ENCODE measurements at regions not wholly inside any gene's neighbourhood (a gene's known extent, or its start where the extent isn't known, plus 50 kb on each side); places are given as distances from the start of the nearest gene placed in this dataset.
A peak's percentile ranks its signal among the peaks of the same experiment; 100 is the strongest.

DNA sequence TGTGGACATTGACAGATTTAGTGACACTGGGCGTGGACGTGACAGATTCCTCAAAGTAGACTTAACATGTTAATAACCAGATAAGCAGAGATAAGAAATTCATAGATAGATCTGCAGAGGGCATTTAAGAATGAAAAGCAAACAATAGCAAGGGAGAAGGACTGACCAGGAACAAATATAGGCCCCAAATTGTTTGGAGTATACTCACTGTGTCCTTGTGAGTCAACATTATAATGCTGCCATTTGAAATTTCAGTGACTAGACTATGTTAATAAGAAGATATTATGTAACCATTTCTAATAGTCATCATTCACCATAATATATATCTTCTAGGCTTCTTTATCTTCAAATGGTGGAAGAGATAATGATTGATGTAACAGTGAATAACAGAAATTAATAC, 78.1 kb upstream of the SLC38A11 start:
- TF ChIP-seq, protein P1, sequence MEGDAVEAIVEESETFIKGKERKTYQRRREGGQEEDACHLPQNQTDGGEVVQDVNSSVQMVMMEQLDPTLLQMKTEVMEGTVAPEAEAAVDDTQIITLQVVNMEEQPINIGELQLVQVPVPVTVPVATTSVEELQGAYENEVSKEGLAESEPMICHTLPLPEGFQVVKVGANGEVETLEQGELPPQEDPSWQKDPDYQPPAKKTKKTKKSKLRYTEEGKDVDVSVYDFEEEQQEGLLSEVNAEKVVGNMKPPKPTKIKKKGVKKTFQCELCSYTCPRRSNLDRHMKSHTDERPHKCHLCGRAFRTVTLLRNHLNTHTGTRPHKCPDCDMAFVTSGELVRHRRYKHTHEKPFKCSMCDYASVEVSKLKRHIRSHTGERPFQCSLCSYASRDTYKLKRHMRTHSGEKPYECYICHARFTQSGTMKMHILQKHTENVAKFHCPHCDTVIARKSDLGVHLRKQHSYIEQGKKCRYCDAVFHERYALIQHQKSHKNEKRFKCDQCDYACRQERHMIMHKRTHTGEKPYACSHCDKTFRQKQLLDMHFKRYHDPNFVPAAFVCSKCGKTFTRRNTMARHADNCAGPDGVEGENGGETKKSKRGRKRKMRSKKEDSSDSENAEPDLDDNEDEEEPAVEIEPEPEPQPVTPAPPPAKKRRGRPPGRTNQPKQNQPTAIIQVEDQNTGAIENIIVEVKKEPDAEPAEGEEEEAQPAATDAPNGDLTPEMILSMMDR (IDR thresholded peaks at IDR 0.05; ENCODE audit: borderline replicate concordance, insufficient read depth, low read depth, low read length) = no peak
- no peak overlapping the region for H3K4me3 ChIP-seq (ENCODE audit: low read depth, low read length)

DNA sequence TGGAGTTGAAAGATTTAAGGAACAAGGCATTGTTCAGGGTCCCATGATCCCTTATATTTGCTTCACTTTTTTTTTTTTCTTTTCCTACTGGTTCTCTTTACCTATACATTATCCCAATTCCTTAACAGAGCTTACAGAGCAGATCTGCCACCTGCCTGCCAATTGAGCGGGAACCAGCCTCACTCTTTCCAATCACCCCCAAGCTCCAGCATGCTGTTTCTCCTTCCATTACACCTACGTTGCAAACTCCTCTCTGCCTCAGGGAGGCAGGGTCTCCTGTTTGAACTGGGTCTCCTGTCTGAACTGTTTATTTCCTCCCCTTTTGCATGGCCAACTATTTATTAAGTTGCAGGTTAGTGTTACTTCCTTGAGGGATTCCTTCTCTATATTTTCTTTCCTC, 77.2 kb upstream of the SLC38A11 start:
- TF ChIP-seq, protein P1 (IDR thresholded peaks at IDR 0.05; ENCODE audit: borderline replicate concordance, insufficient read depth, low read depth, low read length) = no peak
- H3K4me3 ChIP-seq (ENCODE audit: low read depth, low read length) = no peak overlapping the region

DNA sequence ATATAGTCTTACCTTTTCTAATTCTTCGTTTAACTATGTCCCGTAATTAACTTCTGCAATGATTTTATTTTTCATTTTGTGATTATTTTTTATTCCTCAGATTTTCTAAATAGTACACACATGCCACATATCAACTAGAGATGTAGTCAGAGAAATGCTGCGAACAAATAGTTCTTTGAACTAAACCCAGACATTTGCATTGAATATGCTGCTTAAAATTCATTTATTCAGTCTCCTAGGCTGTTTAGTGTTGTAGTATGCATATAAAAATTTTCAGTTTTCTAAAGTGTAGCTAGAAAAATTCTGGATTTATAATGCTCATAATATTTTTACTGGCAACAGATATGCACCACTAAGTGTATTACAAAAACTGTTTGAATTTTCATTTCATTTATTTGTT, 68.9 kb upstream of the SLC38A11 start:
- TF ChIP-seq, protein P1 (IDR thresholded peaks at IDR 0.05; ENCODE audit: borderline replicate concordance, insufficient read depth, low read depth, low read length) = no peak
- no peak overlapping the region for H3K4me3 ChIP-seq (ENCODE audit: low read depth, low read length)

DNA sequence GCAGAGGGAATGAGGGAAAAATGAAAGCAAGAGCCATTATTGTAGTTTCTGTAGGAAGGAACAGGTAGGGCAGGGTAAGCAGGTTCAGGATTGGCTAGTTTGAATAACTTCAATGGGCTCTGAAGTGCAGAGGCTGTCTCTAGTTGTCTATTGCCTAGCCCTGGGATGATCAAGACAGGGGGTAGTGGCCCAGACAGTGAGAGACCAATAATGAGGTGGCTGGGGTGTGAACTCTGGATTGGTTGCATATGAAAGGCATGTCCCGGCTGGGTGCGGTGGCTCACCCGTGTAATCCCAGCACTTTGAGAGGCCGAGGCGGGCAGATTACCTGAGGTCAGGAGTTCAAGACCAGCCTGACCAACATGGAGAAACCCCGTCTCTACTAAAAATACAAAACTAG, 67.5 kb upstream of the SLC38A11 start:
- no peak overlapping the region for H3K4me3 ChIP-seq (ENCODE audit: low read depth, low read length)
- TF ChIP-seq, protein P1 (IDR thresholded peaks at IDR 0.05; ENCODE audit: borderline replicate concordance, insufficient read depth, low read depth, low read length) = no peak

DNA sequence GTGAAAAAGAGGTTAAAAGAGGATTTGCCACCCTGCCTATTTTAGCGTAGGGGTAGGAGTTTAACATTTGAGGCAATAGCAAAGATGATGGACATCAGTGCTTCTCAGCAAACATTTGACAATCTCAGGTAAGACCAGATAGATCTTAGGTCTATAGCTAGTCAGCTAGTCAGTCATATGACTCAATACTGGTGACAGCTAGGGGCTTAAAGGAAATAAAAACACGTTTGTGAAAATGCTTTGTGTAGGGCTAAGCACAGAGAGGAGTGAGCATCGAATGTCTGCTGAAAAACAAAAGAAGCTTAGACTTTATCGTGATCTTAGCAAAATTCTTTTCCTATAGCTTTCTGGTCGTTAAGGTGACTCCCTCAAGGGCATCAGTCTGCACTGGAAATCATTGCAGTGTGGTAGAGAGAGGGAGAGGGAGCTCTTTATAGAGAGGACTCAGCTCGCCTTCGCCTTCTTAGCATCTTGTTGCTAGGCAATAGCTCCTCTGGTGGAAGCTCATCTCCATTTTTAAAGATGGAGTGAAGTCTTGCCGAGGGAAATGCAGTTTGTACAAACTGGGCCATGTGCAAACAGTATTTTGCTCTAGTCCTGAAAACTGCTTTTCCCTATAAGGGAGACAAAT, 62.8 kb upstream of the SLC38A11 start:
- no peak overlapping the region for H3K4me3 ChIP-seq (ENCODE audit: low read depth, low read length)
- TF ChIP-seq, protein P1 (IDR thresholded peaks at IDR 0.05; ENCODE audit: borderline replicate concordance, insufficient read depth, low read depth, low read length) = no peak

DNA sequence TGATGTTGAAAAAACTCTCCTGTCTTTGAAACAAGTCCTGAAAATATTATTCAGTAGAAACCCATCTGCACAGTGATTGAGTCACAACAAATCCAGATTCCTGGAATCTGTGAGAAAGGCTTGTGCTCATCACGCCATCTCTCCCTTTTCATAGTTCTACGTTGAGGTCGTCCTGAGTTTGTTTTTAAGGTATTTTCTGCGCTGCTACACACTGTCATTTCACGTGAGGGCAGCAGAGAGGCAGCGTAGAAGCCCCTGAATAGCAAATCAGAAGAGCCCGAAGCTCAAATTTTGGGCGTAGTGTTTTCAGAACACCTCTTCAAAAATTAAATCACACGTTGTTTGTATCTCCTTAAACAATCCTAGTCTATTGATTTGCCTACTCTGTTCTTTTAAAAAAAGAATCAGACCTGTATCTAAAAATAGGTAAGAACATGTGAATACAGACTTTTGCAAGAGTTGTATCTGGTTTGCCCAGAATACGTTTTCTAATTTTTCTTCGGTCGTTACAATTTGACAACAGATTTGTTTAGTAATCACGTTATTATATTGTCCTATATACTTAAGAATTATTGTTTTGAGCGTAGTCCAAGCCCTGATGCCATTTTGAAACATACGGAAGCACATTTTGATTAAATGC, 61.6 kb upstream of the SLC38A11 start:
- TF ChIP-seq, protein P1 (IDR thresholded peaks at IDR 0.05; ENCODE audit: borderline replicate concordance, insufficient read depth, low read depth, low read length) = peak; percentile 58; the same call in 1 of the 2 replicates
- no peak overlapping the region for H3K4me3 ChIP-seq (ENCODE audit: low read depth, low read length)

DNA sequence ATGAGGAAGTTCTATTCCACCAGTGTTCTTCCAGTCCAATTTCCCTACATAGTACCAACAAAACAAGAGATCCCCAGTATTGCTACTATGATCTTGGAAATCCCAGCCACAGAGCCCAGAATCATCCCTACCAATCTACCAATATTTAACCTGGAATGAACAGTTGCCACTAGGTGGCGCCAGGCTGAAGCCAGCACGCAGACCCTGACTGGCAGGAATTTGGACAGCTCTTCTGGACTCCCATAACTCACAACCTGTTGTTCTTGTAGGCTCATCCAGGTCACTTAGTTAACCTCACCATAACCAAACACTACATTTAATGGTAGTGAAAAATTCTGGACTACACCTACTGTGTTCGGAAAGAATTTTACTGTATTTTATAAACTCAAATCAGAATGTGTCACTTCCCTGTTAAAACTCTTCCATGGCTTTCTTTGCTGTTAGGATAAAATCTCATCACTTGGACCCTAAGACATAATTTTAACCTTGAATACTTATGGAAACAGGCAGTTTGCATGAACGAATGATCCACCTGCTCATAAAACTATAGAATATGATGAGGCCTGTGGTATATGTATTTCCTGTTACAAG, 59.8 kb upstream of the SLC38A11 start:
- H3K4me3 ChIP-seq (ENCODE audit: low read depth, low read length) = no peak overlapping the region
- TF ChIP-seq, protein P1 (IDR thresholded peaks at IDR 0.05; ENCODE audit: borderline replicate concordance, insufficient read depth, low read depth, low read length) = peak; percentile 84
